Retina (tissue), 1 donor: ENCODE measurements at regions not wholly inside any gene's neighbourhood (a gene's known extent, or its start where the extent isn't known, plus 50 kb on each side); places are given as distances from the start of the nearest gene placed in this dataset.
A peak's percentile ranks its signal among the peaks of the same experiment; 100 is the strongest.

Experiments used
- DNase-seq: peaks from one replicate; pipeline ENCODE4 v3.0.0-alpha.2; 2016

GRCh38 chr3:30225021-30225420, 381.4 kb upstream of the TGFBR2 start:
- DNase-seq = no peak

- DNase-seq = no peak
These were observed 379.7 kb upstream of the TGFBR2 start for GRCh38 chr3:30226601-30227151.

GRCh38 chr3:30227571-30228301, 378.7 kb upstream of the TGFBR2 start:
- DNase-seq = no peak

GRCh38 chr3:30228302-30228631, 378.1 kb upstream of the TGFBR2 start:
- DNase-seq = no peak

GRCh38 chr3:30231277-30232141, 374.9 kb upstream of the TGFBR2 start:
- DNase-seq = no peak

GRCh38 chr3:30232142-30232541, 374.3 kb upstream of the TGFBR2 start:
- no peak for DNase-seq

- DNase-seq = no peak
These were observed 372.3 kb upstream of the TGFBR2 start for GRCh38 chr3:30233913-30234646.

- no peak for DNase-seq
These were observed 370.4 kb upstream of the TGFBR2 start for GRCh38 chr3:30236011-30236410.

GRCh38 chr3:30241721-30242120, 364.7 kb upstream of the TGFBR2 start:
- no peak for DNase-seq

- peak; percentile 10 for DNase-seq
These were observed 360.4 kb upstream of the TGFBR2 start for GRCh38 chr3:30245858-30246622.

GRCh38 chr3:30248423-30248822, 358.0 kb upstream of the TGFBR2 start:
- no peak for DNase-seq

GRCh38 chr3:30252474-30252873, 353.9 kb upstream of the TGFBR2 start:
- DNase-seq = no peak

GRCh38 chr3:30253832-30254231, 352.6 kb upstream of the TGFBR2 start:
- DNase-seq = no peak

GRCh38 chr3:30256474-30256873, 349.9 kb upstream of the TGFBR2 start:
- DNase-seq = no peak

GRCh38 chr3:30258426-30259392, 347.7 kb upstream of the TGFBR2 start:
- no peak for DNase-seq

- DNase-seq = no peak
These were observed 346.7 kb upstream of the TGFBR2 start for GRCh38 chr3:30259730-30260129.

- DNase-seq = no peak
These were observed 345.6 kb upstream of the TGFBR2 start for GRCh38 chr3:30260762-30261161.

GRCh38 chr3:30263238-30263924, 343.0 kb upstream of the TGFBR2 start:
- no peak for DNase-seq

GRCh38 chr3:30263925-30264313, 342.5 kb upstream of the TGFBR2 start:
- no peak for DNase-seq

- DNase-seq = no peak
These were observed 339.9 kb upstream of the TGFBR2 start for GRCh38 chr3:30266524-30266923.

GRCh38 chr3:30268288-30268687, 338.1 kb upstream of the TGFBR2 start:
- no peak for DNase-seq
